CD4-positive, alpha-beta T cell (primary cell): ENCODE measurements at regions not wholly inside any gene's neighbourhood (a gene's known extent, or its start where the extent isn't known, plus 50 kb on each side); places are given as distances from the start of the nearest gene placed in this dataset.

Source experiments
- ATAC-seq: fragments of 200-7000 bp; cut with Tn5 transposase; one replicate; pipeline ENCODE4 v1.10.0; 2022; ENCODE audit warnings: mild to moderate bottlenecking; ENCODE audit not compliant: poor library complexity
- CTCF ChIA-PET: fragments of 350-600 bp; sonication (Branson Sonifier 250); formaldehyde crosslinking; loops from one replicate; lab custom pipeline; 2021; ENCODE audit warnings: antibody characterized with exemption, inconsistent platforms; lab: Charles Lee
- POLR2A ChIA-PET: fragments of 350-600 bp; sonication (Branson Sonifier 250); formaldehyde crosslinking; loops from one replicate; lab custom pipeline; 2021; ENCODE audit warnings: antibody characterized with exemption, inconsistent platforms; lab: Charles Lee
- DNase-seq, 14 experiments: peaks; one replicate each; pipeline ENCODE4 v3.0.0-alpha.2; 2013 to 2020; ENCODE audit warnings: mixed read lengths in 2 of 14
- H3K27ac ChIP-seq, 2 donors: one replicate each; pipeline versions ENCODE4 v1.5.1 to v1.7.0; 2013; ENCODE audit warnings: low read length in 2 of 2, low read depth in 1 of 2, mild to moderate bottlenecking in 1 of 2
- H3K27me3 ChIP-seq, 2 experiments: 1 replicate in 1 of 2; 2 replicates in 1 of 2; pipeline versions ENCODE4 v1.6.1 to v1.7.0; 2013; ENCODE audit warnings: low read length in 2 of 2, control low read depth in 1 of 2, mild to moderate bottlenecking in 1 of 2, moderate library complexity in 1 of 2; ENCODE audit not compliant: insufficient read depth in 2 of 2, control insufficient read depth in 1 of 2
- H3K36me3 ChIP-seq: one replicate; pipeline ENCODE4 v1.6.1; 2013; ENCODE audit warnings: low read length, control low read depth; ENCODE audit not compliant: insufficient read depth
- H3K4me1 ChIP-seq: one replicate; pipeline ENCODE4 v1.6.1; 2013; ENCODE audit warnings: low read length, control low read depth; ENCODE audit not compliant: insufficient read depth
- H3K4me3 ChIP-seq: one replicate; pipeline ENCODE4 v1.5.1; 2013; ENCODE audit warnings: mild to moderate bottlenecking, low read length, moderate library complexity
- H3K9me3 ChIP-seq, 2 experiments: 1 replicate in 1 of 2; 2 replicates in 1 of 2; pipeline versions ENCODE4 v1.6.1 to v1.7.0; 2013; ENCODE audit warnings: low read length in 2 of 2, mild to moderate bottlenecking in 2 of 2, control low read depth in 1 of 2, moderate library complexity in 1 of 2; ENCODE audit not compliant: control insufficient read depth in 1 of 2, insufficient read depth in 1 of 2
- H3K27ac Mint-ChIP-seq: one replicate; pipeline ENCODE4 v1.8.0; 2020; ENCODE audit warnings: mixed read lengths
- H3K27me3 Mint-ChIP-seq: one replicate; pipeline ENCODE4 v1.8.0; 2021; ENCODE audit warnings: mixed read lengths
- H3K36me3 Mint-ChIP-seq: one replicate; pipeline ENCODE4 v1.8.0; 2021; ENCODE audit warnings: low read depth, mixed read lengths
- H3K4me1 Mint-ChIP-seq: one replicate; pipeline ENCODE4 v1.8.0; 2021; ENCODE audit warnings: low read depth, mixed read lengths
- H3K4me3 Mint-ChIP-seq: one replicate; pipeline ENCODE4 v1.8.0; 2020; ENCODE audit warnings: mild to moderate bottlenecking, mixed read lengths
- H3K9me3 Mint-ChIP-seq: one replicate; pipeline ENCODE4 v1.8.0; 2020; ENCODE audit warnings: mixed read lengths
- CTCF ChIP-seq: fragments of 200-600 bp; IDR thresholded peaks from one replicate; pipeline ENCODE4 v1.8.0; 2022; ENCODE audit warnings: antibody characterized with exemption, mild to moderate bottlenecking
- intact Hi-C, 2 experiments: fragments of 100-400 bp; cut with DNase I in 1 of 2; cut with micrococcal nuclease in 1 of 2; formaldehyde crosslinking; loops; one replicate each; pipeline versions ENCODE4 v1.15.1 to v1.9.0; 2023 to 2025; cut with DNase I, micrococcal nuclease

DNA sequence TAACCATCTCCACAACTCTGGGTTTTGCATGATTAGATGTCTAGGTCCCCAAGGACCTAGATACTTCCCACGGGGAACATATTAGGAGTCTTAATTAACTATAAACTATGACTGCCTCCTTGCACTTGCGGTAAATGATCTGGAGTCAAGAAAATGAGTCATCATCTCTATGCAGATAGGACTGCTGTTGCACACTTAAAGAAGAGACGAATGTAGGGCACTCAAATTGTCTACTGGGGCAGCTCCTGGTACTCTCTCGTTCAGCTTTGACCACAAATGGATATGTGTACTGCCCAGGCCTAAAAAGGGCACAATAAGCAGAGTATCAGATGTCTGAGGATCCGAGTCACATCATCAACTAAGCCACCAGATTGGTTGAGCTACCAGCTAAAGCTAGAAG, 1783.4 kb upstream of the AGA start:
- no peak overlapping the region for H3K4me3 ChIP-seq
- no peaks in the 10 kb centered on the region for H3K36me3 ChIP-seq
- intact Hi-C loops: no loop called here
- Mint-ChIP-seq H3K9me3 (peaks cover 18% of the 10 kb centered on the region), H3K27me3 (no peaks in the 10 kb centered on the region), H3K4me1 (no peaks in the 10 kb centered on the region), H3K4me3 (no peak overlapping the region), H3K36me3 (no peaks in the 10 kb centered on the region), H3K27ac (no peak overlapping the region)
- H3K27me3 ChIP-seq: no peaks in the 10 kb centered on the region
- POLR2A ChIA-PET: no interaction called here
- no peak overlapping the region for H3K27ac ChIP-seq
- ATAC-seq (no peak), DNase-seq (no peak)
- H3K9me3 ChIP-seq: peaks cover 0 to 4% of the 10 kb centered on the region in 2 experiments
- H3K4me1 ChIP-seq: no peaks in the 10 kb centered on the region
- CTCF ChIA-PET: no interaction called here
- TF ChIP-seq CTCF: no peak

DNA sequence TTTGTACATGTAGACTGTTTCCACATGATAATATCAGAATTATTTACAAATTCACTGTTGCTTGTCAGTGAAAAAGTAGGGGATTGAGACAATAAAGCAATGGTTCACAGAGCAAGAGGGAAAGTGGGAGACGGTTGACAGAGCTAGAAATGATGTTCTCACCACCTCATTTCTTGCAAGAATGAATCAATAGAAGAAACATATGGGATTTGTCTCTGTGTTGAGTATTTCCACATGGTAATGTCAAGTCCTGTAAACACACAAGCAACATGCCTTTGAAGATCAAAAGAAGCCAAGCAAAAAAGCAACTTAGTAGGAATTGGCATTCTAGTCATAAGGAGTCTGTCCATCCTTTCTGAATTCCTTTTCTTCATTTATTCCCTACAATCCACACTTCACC, 1806.6 kb upstream of the AGA start:
- no peaks in the 10 kb centered on the region for H3K9me3 ChIP-seq
- no peaks in the 10 kb centered on the region for H3K27me3 Mint-ChIP-seq
- ChIA-PET POLR2A (no interaction called here), CTCF (no interaction called here)
- H3K36me3 Mint-ChIP-seq: no peaks in the 10 kb centered on the region
- H3K36me3 ChIP-seq: no peaks in the 10 kb centered on the region
- no peak overlapping the region for H3K4me3 ChIP-seq
- H3K4me3 Mint-ChIP-seq: no peak overlapping the region
- H3K4me1 Mint-ChIP-seq: no peaks in the 10 kb centered on the region
- no peaks in the 10 kb centered on the region for H3K4me1 ChIP-seq
- H3K27ac ChIP-seq: no peak overlapping the region
- H3K27ac Mint-ChIP-seq: no peak overlapping the region
- H3K9me3 Mint-ChIP-seq: peaks cover 6% of the 10 kb centered on the region
- H3K27me3 ChIP-seq: no peaks in the 10 kb centered on the region
- ATAC-seq (no peak), DNase-seq (no peak)
- intact Hi-C loops: no loop called here
- no peak for TF ChIP-seq CTCF

- peaks cover 0 to 7% of the 10 kb centered on the region in 2 experiments for H3K9me3 ChIP-seq
- no peak for TF ChIP-seq CTCF
- DNase-seq: no peak
- no peaks in the 10 kb centered on the region for H3K27me3 Mint-ChIP-seq
- H3K4me3 Mint-ChIP-seq: no peak overlapping the region
- H3K27ac Mint-ChIP-seq: no peak overlapping the region
- CTCF ChIA-PET: no interaction called here
- peaks cover 13% of the 10 kb centered on the region for H3K9me3 Mint-ChIP-seq
- H3K4me3 ChIP-seq: no peak overlapping the region
- no peaks in the 10 kb centered on the region for H3K36me3 ChIP-seq
- intact Hi-C loops: no loop called here
- H3K27me3 ChIP-seq: no peaks in the 10 kb centered on the region
- POLR2A ChIA-PET: no interaction called here
- H3K4me1 ChIP-seq: no peaks in the 10 kb centered on the region
- ATAC-seq: no peak
- H3K27ac ChIP-seq: no peak overlapping the region
- H3K4me1 Mint-ChIP-seq: no peaks in the 10 kb centered on the region
- no peaks in the 10 kb centered on the region for H3K36me3 Mint-ChIP-seq
Observed at GRCh38 chr4:179268791-179269190, 1826.6 kb upstream of the AGA start.
